SH-SY5Y (cell line): ENCODE measurements at regions not wholly inside any gene's neighbourhood (a gene's known extent, or its start where the extent isn't known, plus 50 kb on each side); places are given as distances from the start of the nearest gene placed in this dataset.

Experiments used
- GATA2 ChIP-seq: IDR thresholded peaks from 2 replicates; pipeline ENCODE4 v1.6.1; 2011; ENCODE audit warnings: mild to moderate bottlenecking, low read depth, low read length
- GATA3 ChIP-seq: IDR thresholded peaks from 2 replicates; pipeline ENCODE4 v1.6.1; 2011; ENCODE audit warnings: low read depth, mild to moderate bottlenecking, low read length, moderate library complexity

DNA sequence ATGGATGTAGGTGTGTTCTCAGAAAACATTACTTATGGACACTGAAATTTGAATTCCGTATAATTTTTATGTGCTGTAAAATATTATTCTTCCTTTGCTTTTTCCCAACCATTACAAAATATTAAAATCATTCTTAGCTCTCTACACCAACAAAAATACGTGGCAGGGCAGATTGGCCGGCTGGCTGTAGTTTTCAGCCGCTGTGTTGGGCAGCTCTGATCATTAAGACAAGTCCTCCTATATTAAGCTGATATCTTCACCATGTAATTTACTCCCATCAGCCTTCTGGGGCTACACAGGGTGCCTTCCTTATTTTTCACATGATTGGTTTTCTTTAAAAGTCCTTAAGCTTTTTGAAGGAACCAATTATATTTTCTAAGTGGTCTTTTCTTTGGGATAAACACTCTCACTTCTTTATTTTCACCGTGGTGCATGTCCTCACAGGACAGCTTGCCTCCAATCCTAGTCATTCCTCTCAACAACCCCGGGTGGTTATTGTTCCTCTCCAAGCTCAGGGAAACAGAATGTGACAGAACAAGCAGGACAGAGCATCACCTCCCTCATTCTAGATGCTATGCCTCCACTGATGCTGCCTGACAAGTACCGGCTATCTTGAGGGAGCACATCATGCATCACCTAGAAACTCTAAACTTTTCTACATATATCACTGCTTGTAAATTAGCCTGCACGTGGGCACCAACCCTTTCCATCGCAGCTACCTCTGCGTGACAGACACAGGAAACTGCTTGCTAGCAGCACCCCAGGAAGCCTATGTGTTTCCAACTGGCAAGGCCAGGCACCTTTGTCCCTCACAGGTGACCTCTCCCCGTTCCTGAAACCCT, 362.3 kb downstream of the MYCN start:
- TF ChIP-seq GATA3 (no peak), GATA2 (no peak)
